ENCODE measurements at regions not wholly inside any gene's neighbourhood (a gene's known extent, or its start where the extent isn't known, plus 50 kb on each side); places are given as distances from the start of the nearest gene placed in this dataset.

DNA sequence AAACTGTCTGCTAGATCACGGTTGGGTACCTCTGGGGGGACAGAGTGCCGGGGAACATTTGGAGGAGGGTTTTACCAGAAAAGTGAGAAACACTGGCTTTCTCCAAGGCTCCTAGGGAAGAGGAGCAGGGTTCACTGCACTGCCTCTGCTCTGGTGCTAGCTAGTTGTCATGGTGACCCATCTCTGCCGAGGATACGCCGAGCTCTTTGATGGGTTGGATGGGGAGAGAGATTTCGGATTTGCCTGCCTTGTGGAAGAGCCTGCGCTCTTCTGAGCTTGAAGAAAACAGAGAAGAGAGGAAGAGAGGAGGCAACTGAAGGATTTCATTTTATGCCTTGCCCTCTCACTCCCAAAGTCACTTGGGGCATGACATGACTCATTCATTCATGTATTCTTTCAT is 92.1 kb downstream of the NAV1 start:
- Mint-ChIP-seq H3K36me3 (ENCODE audit: unreplicated experiment) (no peaks in the 10 kb centered on the region), H3K27ac (ENCODE audit: unreplicated experiment) (no peak overlapping the region), H3K4me1 (ENCODE audit: low read depth, unreplicated experiment) (peaks cover 21% of the 10 kb centered on the region), H3K9me3 (ENCODE audit: unreplicated experiment) (peaks cover 4% of the 10 kb centered on the region), H3K27me3 (ENCODE audit: unreplicated experiment) (peaks cover 9% of the 10 kb centered on the region), H3K4me3 (ENCODE audit: unreplicated experiment) (no peak overlapping the region)
- TF ChIP-seq, protein P1, sequence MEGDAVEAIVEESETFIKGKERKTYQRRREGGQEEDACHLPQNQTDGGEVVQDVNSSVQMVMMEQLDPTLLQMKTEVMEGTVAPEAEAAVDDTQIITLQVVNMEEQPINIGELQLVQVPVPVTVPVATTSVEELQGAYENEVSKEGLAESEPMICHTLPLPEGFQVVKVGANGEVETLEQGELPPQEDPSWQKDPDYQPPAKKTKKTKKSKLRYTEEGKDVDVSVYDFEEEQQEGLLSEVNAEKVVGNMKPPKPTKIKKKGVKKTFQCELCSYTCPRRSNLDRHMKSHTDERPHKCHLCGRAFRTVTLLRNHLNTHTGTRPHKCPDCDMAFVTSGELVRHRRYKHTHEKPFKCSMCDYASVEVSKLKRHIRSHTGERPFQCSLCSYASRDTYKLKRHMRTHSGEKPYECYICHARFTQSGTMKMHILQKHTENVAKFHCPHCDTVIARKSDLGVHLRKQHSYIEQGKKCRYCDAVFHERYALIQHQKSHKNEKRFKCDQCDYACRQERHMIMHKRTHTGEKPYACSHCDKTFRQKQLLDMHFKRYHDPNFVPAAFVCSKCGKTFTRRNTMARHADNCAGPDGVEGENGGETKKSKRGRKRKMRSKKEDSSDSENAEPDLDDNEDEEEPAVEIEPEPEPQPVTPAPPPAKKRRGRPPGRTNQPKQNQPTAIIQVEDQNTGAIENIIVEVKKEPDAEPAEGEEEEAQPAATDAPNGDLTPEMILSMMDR (IDR thresholded peaks at IDR 0.05; ENCODE audit: partially characterized antibody, unreplicated experiment): no peak
- DNase-seq: no peak

DNA sequence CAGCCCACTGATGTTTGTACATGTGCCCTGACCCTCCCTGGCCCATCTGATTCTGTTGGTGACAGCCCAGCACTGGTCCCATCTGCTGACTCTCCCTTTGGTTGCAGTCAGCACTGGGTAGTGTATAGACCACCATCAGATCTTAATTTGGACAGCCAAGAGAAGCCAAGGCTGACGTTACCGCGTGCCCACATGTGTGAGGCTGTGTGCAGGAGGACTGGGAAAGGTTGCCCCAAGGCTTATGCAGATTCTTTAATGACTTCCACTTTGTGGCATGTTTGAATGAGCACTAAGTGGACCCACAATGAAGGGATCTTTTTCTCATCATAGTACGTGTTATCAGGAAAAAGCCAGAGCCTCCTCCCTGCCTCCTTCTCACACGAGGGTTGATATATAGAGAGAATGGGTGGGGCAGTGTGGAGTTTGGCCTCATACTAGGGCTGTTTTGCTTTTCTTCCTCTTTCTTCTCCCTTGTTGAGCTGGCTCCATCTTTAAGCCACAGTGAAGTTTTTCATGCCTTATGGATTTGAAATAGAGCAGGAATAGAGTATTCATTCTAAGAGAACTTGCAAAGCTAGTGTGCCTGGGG is 93.5 kb downstream of the NAV1 start:
- TF ChIP-seq, protein P1 (IDR thresholded peaks at IDR 0.05; ENCODE audit: partially characterized antibody, unreplicated experiment): no peak
- no peak overlapping the region for H3K27ac Mint-ChIP-seq (ENCODE audit: unreplicated experiment)
- no peak overlapping the region for H3K4me3 Mint-ChIP-seq (ENCODE audit: unreplicated experiment)
- H3K36me3 Mint-ChIP-seq (ENCODE audit: unreplicated experiment): no peaks in the 10 kb centered on the region
- peaks cover 24% of the 10 kb centered on the region for H3K4me1 Mint-ChIP-seq (ENCODE audit: low read depth, unreplicated experiment)
- DNase-seq: no peak
- H3K27me3 Mint-ChIP-seq (ENCODE audit: unreplicated experiment): peaks cover 4% of the 10 kb centered on the region
- peaks cover 4% of the 10 kb centered on the region for H3K9me3 Mint-ChIP-seq (ENCODE audit: unreplicated experiment)

DNA sequence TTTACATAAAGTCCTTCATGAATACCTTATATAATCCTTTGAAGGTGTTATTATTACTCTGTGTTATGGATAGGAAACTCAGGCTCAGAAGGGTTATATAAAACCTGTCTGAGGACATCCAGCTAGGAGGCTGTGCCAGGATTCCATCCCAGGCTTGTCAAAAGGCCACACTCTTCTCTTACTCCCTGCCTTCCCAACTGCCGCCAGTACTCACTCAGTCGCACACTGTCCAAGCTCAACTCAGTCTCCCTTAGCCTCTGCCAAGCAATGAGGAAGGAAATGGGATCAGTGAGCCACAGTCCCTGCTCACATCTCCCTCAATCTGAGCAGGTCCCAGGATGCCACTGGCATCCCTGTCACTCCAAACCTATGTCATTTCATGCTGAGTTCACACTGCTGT is 94.4 kb downstream of the NAV1 start:
- no peaks in the 10 kb centered on the region for H3K36me3 Mint-ChIP-seq (ENCODE audit: unreplicated experiment)
- H3K27me3 Mint-ChIP-seq (ENCODE audit: unreplicated experiment): peaks cover 6% of the 10 kb centered on the region
- peaks cover 20% of the 10 kb centered on the region for H3K4me1 Mint-ChIP-seq (ENCODE audit: low read depth, unreplicated experiment)
- peak overlapping the region; percentile 26 for H3K4me3 Mint-ChIP-seq (ENCODE audit: unreplicated experiment)
- peaks cover 4% of the 10 kb centered on the region for H3K9me3 Mint-ChIP-seq (ENCODE audit: unreplicated experiment)
- H3K27ac Mint-ChIP-seq (ENCODE audit: unreplicated experiment): peak overlapping the region; percentile 9
- no peak for DNase-seq
- TF ChIP-seq, protein P1 (IDR thresholded peaks at IDR 0.05; ENCODE audit: partially characterized antibody, unreplicated experiment): no peak

GRCh38 chr1:201633811-201634210 is 94.9 kb downstream of the NAV1 start:
- H3K4me1 Mint-ChIP-seq (ENCODE audit: low read depth, unreplicated experiment): peaks cover 21% of the 10 kb centered on the region
- H3K9me3 Mint-ChIP-seq (ENCODE audit: unreplicated experiment): peaks cover 4% of the 10 kb centered on the region
- H3K27me3 Mint-ChIP-seq (ENCODE audit: unreplicated experiment): peaks cover 6% of the 10 kb centered on the region
- H3K36me3 Mint-ChIP-seq (ENCODE audit: unreplicated experiment): no peaks in the 10 kb centered on the region
- TF ChIP-seq, protein P1 (IDR thresholded peaks at IDR 0.05; ENCODE audit: partially characterized antibody, unreplicated experiment): no peak
- H3K4me3 Mint-ChIP-seq (ENCODE audit: unreplicated experiment): peak overlapping the region; percentile 1
- peak overlapping the region; percentile 9 for H3K27ac Mint-ChIP-seq (ENCODE audit: unreplicated experiment)
- DNase-seq: no peak

DNA sequence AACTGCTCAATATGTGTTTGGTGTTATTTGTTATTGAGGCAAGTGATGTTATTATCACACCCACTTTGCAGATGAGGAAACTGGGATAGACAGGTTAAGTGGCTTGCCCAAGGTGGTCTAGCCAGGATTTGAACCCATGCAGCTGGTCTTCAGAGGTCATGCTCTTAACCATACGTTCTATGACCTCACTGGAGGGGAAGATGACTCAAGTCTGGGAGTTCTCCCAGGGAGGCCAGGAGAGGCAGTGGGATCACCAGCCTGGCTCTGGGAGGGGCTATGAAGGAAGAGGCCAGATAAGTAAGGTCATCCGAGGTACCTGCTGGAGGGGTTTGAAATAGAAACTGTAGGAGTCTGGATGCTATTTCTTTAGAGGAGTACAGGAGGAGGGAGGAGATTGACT is 95.3 kb downstream of the NAV1 start:
- TF ChIP-seq, protein P1 (IDR thresholded peaks at IDR 0.05; ENCODE audit: partially characterized antibody, unreplicated experiment): no peak
- H3K36me3 Mint-ChIP-seq (ENCODE audit: unreplicated experiment): no peaks in the 10 kb centered on the region
- DNase-seq: no peak
- no peak overlapping the region for H3K4me3 Mint-ChIP-seq (ENCODE audit: unreplicated experiment)
- H3K9me3 Mint-ChIP-seq (ENCODE audit: unreplicated experiment): peaks cover 4% of the 10 kb centered on the region
- H3K27ac Mint-ChIP-seq (ENCODE audit: unreplicated experiment): no peak overlapping the region
- H3K27me3 Mint-ChIP-seq (ENCODE audit: unreplicated experiment): peaks cover 8% of the 10 kb centered on the region
- H3K4me1 Mint-ChIP-seq (ENCODE audit: low read depth, unreplicated experiment): peaks cover 21% of the 10 kb centered on the region
